Activated CD8-positive, alpha-beta T cell treated with anti-CD3 and anti-CD28 coated beads for 36 hours (primary cell): ENCODE measurements at regions not wholly inside any gene's neighbourhood (a gene's known extent, or its start where the extent isn't known, plus 50 kb on each side); places are given as distances from the start of the nearest gene placed in this dataset.

Experiments
- ATAC-seq: fragments of 200-7000 bp; cut with Tn5 transposase; one replicate; pipeline ENCODE4 v1.10.0; 2021; ENCODE audit warnings: mild to moderate bottlenecking, moderate library complexity
- CTCF ChIA-PET: fragments of 350-600 bp; sonication (Branson Sonifier 250); formaldehyde crosslinking; loops from one replicate; lab custom pipeline; 2021; ENCODE audit warnings: antibody characterized with exemption; lab: Charles Lee
- POLR2A ChIA-PET: fragments of 350-600 bp; sonication (Branson Sonifier 250); formaldehyde crosslinking; loops from one replicate; lab custom pipeline; 2021; ENCODE audit warnings: antibody characterized with exemption; lab: Charles Lee
- DNase-seq: peaks from one replicate; pipeline ENCODE4 v3.0.0-alpha.2; 2020
- H3K27ac Mint-ChIP-seq: one replicate; pipeline ENCODE4 v1.8.0; 2021; ENCODE audit warnings: mild to moderate bottlenecking, mixed read lengths
- H3K27me3 Mint-ChIP-seq: one replicate; pipeline ENCODE4 v1.8.0; 2021; ENCODE audit warnings: mixed read lengths
- H3K36me3 Mint-ChIP-seq: one replicate; pipeline ENCODE4 v1.8.0; 2021; ENCODE audit warnings: low read depth, mixed read lengths
- H3K4me1 Mint-ChIP-seq: one replicate; pipeline ENCODE4 v1.8.0; 2021; ENCODE audit warnings: low read depth, mixed read lengths
- H3K4me3 Mint-ChIP-seq: one replicate; pipeline ENCODE4 v1.8.0; 2021; ENCODE audit warnings: mild to moderate bottlenecking, moderate library complexity, mixed read lengths
- H3K9me3 Mint-ChIP-seq: one replicate; pipeline ENCODE4 v1.8.0; 2021; ENCODE audit warnings: mixed read lengths
- intact Hi-C: fragments of 100-400 bp; cut with micrococcal nuclease; formaldehyde crosslinking; loops from one replicate; pipeline ENCODE4 v1.10.0; 2022
- TF ChIP-seq, protein P1 (sequence below): fragments of 200-600 bp; IDR thresholded peaks from one replicate; pipeline ENCODE4 v1.8.0; 2022; ENCODE audit warnings: antibody characterized with exemption, mild to moderate bottlenecking

DNA sequence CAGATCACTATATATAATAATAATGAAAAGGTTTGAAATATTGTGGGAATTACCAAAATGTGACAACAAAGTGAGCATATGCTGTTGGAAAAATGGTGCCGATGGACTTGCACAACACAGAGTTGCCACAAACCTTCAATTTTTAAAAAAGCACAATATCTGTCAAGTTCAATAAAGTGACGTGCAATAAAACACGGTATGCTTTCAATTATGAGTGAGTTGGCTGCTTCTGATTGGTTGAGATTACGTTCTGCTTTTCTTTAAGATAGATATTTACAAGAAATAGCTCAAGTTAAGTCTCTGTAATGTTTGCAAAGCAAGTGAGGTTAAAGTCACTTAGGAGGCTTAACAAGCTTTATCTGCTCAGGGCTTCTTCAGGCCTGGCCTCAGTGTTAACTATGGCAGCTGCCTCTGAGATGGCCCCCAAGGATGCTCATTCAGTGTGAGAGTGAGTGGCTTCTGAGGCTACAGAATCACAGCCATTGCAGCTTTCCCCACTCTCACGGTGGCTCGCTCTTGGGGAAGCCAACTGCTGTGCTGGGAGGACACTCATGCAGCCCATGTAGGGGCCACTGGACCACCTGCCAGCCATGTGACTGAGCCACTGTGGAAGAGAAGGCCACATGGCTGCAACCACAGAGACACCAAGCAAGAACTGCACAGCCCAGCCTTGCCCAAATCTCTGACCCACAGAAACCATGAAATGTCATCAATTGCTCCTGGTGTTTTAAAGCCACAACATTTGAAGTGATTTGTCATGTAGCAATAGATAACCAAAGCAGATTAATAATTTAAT is 78.3 kb upstream of the TMEM72 start:
- no peaks in the 10 kb centered on the region for H3K4me1 Mint-ChIP-seq
- intact Hi-C loops, result no loop called here
- H3K27ac Mint-ChIP-seq, result no peak overlapping the region
- no peaks in the 10 kb centered on the region for H3K36me3 Mint-ChIP-seq
- ChIA-PET POLR2A (no interaction called here), CTCF (no interaction called here)
- H3K9me3 Mint-ChIP-seq, result no peaks in the 10 kb centered on the region
- H3K27me3 Mint-ChIP-seq, result peaks cover 1% of the 10 kb centered on the region
- TF ChIP-seq, protein P1, sequence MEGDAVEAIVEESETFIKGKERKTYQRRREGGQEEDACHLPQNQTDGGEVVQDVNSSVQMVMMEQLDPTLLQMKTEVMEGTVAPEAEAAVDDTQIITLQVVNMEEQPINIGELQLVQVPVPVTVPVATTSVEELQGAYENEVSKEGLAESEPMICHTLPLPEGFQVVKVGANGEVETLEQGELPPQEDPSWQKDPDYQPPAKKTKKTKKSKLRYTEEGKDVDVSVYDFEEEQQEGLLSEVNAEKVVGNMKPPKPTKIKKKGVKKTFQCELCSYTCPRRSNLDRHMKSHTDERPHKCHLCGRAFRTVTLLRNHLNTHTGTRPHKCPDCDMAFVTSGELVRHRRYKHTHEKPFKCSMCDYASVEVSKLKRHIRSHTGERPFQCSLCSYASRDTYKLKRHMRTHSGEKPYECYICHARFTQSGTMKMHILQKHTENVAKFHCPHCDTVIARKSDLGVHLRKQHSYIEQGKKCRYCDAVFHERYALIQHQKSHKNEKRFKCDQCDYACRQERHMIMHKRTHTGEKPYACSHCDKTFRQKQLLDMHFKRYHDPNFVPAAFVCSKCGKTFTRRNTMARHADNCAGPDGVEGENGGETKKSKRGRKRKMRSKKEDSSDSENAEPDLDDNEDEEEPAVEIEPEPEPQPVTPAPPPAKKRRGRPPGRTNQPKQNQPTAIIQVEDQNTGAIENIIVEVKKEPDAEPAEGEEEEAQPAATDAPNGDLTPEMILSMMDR, result no peak
- ATAC-seq (no peak), DNase-seq (no peak)
- no peak overlapping the region for H3K4me3 Mint-ChIP-seq

- Mint-ChIP-seq H3K4me3 (no peak overlapping the region), H3K27ac (no peak overlapping the region), H3K9me3 (no peaks in the 10 kb centered on the region), H3K27me3 (peaks cover 5% of the 10 kb centered on the region), H3K36me3 (no peaks in the 10 kb centered on the region), H3K4me1 (no peaks in the 10 kb centered on the region)
- ChIA-PET POLR2A (no interaction called here), CTCF (no interaction called here)
- DNase-seq (no peak), ATAC-seq (no peak)
- TF ChIP-seq, protein P1, result no peak
- intact Hi-C loops, result no loop called here
These were observed 77.0 kb upstream of the TMEM72 start for GRCh38 chr10:44834131-44834530.

- ATAC-seq, result no peak
- ChIA-PET POLR2A (no interaction called here), CTCF (no interaction called here)
- Mint-ChIP-seq H3K27me3 (peaks cover 8% of the 10 kb centered on the region), H3K36me3 (no peaks in the 10 kb centered on the region), H3K4me1 (no peaks in the 10 kb centered on the region), H3K9me3 (no peaks in the 10 kb centered on the region), H3K27ac (no peak overlapping the region), H3K4me3 (no peak overlapping the region)
- no peak for DNase-seq
- intact Hi-C loops, result no loop called here
- TF ChIP-seq, protein P1, result no peak
These were observed 75.8 kb upstream of the TMEM72 start for GRCh38 chr10:44835300-44835699.

GRCh38 chr10:44843484-44843883 is 67.7 kb upstream of the TMEM72 start:
- Mint-ChIP-seq H3K36me3 (no peaks in the 10 kb centered on the region), H3K9me3 (no peaks in the 10 kb centered on the region), H3K27me3 (peaks cover 14% of the 10 kb centered on the region), H3K4me1 (no peaks in the 10 kb centered on the region), H3K4me3 (no peak overlapping the region), H3K27ac (no peak overlapping the region)
- intact Hi-C loops, result no loop called here
- ATAC-seq, result no peak
- TF ChIP-seq, protein P1, result no peak
- ChIA-PET POLR2A (no interaction called here), CTCF (no interaction called here)
- no peak for DNase-seq

GRCh38 chr10:44845361-44846175 is 65.6 kb upstream of the TMEM72 start:
- peaks cover 5% of the 10 kb centered on the region for H3K27me3 Mint-ChIP-seq
- H3K9me3 Mint-ChIP-seq, result no peaks in the 10 kb centered on the region
- H3K36me3 Mint-ChIP-seq, result no peaks in the 10 kb centered on the region
- intact Hi-C loops, result no loop called here
- no peak overlapping the region for H3K4me3 Mint-ChIP-seq
- no peak for DNase-seq
- ChIA-PET CTCF (no interaction called here), POLR2A (interaction anchor here (0.6 kb wide), 1 partner anchor 23 kb away, joined by 3 read pairs; no protein-coding TSS in a partner anchor)
- TF ChIP-seq, protein P1, result no peak
- ATAC-seq, result no peak
- H3K4me1 Mint-ChIP-seq, result no peaks in the 10 kb centered on the region
- no peak overlapping the region for H3K27ac Mint-ChIP-seq
